SK-N-MC (cell line): ENCODE measurements at regions not wholly inside any gene's neighbourhood (a gene's known extent, or its start where the extent isn't known, plus 50 kb on each side); places are given as distances from the start of the nearest gene placed in this dataset.

Experiments used
- DNase-seq: peaks from one replicate; pipeline ENCODE4 v3.0.0-alpha.2; 2011; ENCODE audit warnings: low read depth, low spot score
- H3K27ac ChIP-seq: fragments of 200-600 bp; sonication (generic); 2 replicates; pipeline ENCODE4 v1.5.1; 2016; ENCODE audit warnings: mixed run types
- H3K36me3 ChIP-seq: fragments of 200-600 bp; sonication (generic); 2 replicates; pipeline ENCODE4 v1.6.1; 2017; ENCODE audit warnings: antibody characterized with exemption, low read length, mixed read lengths; ENCODE audit not compliant: insufficient read depth
- H3K4me3 ChIP-seq: fragments of 200-600 bp; sonication (generic); 2 replicates; pipeline ENCODE4 v1.5.1; 2016
- H3K9ac ChIP-seq: fragments of 200-600 bp; sonication (generic); 2 replicates; pipeline ENCODE4 v1.8.0; 2017; ENCODE audit warnings: mixed run types, mixed read lengths; ENCODE audit not compliant: insufficient read length
- H3K9me3 ChIP-seq: fragments of 200-600 bp; sonication (generic); 2 replicates; pipeline ENCODE4 v1.6.1; 2017; ENCODE audit warnings: low read depth, mild to moderate bottlenecking, antibody characterized with exemption, low read length, moderate library complexity, mixed read lengths
- EZH2 ChIP-seq: fragments of 200-600 bp; sonication (generic); IDR thresholded peaks from one replicate; pipeline ENCODE4 v1.6.1; 2017; ENCODE audit warnings: antibody characterized with exemption
- FOXP2 ChIP-seq: optimal IDR thresholded peaks from 2 replicates; pipeline ENCODE3; 2011; ENCODE audit warnings: mild to moderate bottlenecking, moderate library complexity; ENCODE audit not compliant: insufficient read depth; ENCODE audit errors: extremely low read length, control extremely low read depth
- POLR2AphosphoS5 ChIP-seq: IDR thresholded peaks from 2 replicates; pipeline ENCODE4 v1.6.1; 2012; ENCODE audit warnings: mild to moderate bottlenecking, low read depth, low read length, borderline replicate concordance

DNA sequence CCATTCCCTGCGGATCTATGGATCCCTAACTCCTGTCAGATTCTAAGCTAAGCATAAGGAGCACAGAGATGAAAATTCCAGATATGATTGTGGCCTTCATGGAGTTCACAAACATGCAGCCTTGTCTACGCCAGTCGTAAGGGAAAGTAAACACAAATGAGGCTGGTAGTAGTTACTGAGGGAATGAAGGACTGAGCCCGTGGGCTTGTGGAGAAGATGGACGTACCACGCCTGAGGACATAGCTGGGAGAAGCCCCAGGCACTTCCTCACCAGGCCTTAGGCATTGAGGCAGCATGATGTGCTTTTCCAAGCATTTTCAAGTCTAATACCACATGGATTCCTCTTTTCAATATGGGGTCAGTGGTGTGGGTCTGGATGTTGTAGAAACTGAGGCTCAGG, 515.2 kb downstream of the BCL11B start:
- peaks cover 4% of the 10 kb centered on the region; the same call in 1 of the 2 replicates for H3K9me3 ChIP-seq
- no peak for DNase-seq
- no peak overlapping the region for H3K27ac ChIP-seq
- no peak overlapping the region for H3K4me3 ChIP-seq
- no peak for TF ChIP-seq FOXP2
- no peak for TF ChIP-seq EZH2
- no peaks in the 10 kb centered on the region for H3K36me3 ChIP-seq
- no peak overlapping the region for H3K9ac ChIP-seq

DNA sequence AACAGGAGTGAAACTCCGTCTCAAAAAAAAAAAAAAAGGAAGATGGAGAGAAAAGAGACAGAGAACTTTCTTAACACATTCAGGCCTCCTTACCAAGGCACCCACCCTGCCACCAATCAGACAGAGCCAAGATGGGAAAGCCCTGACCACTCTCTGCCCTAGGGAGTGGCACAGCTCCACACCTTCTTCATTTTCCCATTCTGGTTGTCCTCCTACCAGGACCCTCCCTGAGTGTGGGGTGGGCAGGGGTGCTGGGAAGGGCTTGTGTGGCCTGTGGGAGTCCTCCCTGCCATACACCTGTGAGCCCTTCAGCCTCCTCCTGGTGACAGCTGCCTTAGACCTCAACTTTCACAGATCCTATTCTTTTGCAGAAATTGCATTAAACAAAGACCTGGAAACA, 513.6 kb downstream of the BCL11B start:
- Histone ChIP-seq H3K9me3 (peaks cover 8% of the 10 kb centered on the region; the same call in 1 of the 2 replicates), H3K4me3 (no peak overlapping the region), H3K9ac (no peak overlapping the region), H3K36me3 (no peaks in the 10 kb centered on the region), H3K27ac (no peak overlapping the region)
- no peak for DNase-seq
- TF ChIP-seq FOXP2 (no peak), POLR2AphosphoS5 (no peak), EZH2 (no peak)

DNA sequence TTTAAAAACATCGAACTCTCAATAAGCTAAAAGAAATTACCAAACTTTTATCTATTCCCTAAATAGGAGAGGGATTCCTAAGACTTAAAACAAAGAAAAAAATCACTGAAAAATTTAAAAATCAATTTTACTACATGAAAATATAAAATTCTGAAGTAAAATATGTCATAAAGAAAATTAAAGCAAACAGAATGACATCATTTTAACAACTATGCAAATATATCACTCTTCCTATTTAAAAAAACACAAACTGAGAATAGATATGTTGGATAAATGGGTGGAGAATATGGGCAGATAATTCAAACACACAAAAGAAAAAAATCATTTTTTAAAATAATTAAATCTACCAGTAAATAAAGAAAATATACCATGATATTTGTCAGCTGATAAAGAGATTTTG, 510.0 kb downstream of the BCL11B start:
- no peak for TF ChIP-seq EZH2
- TF ChIP-seq POLR2AphosphoS5: no peak
- TF ChIP-seq FOXP2: no peak
- H3K36me3 ChIP-seq: no peaks in the 10 kb centered on the region
- no peak overlapping the region for H3K27ac ChIP-seq
- no peak overlapping the region for H3K9ac ChIP-seq
- no peak overlapping the region for H3K4me3 ChIP-seq
- 0 out of 2 replicates have a peak, but pooled peaks cover 4% of the 10 kb centered on the region for H3K9me3 ChIP-seq
- DNase-seq: no peak

DNA sequence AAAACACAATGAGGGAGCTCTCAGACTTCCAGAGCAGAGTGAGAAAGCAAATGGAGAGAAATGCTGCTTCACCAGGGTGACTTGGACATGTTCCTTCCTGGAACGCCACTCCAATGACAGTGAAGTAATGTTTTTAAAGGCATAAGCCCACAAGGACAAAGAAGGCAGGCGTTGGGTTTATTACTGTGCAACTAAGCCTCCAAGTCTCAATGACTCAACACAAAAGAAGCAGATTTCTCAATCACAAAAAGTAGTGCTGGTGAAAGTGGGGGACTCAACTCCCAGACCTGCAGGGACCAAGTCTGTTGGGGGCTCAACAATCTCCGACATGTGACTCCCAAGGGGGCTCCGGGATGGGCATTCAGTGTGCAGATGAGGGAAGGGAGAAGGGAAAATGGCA, 505.2 kb downstream of the BCL11B start:
- TF ChIP-seq EZH2: no peak
- no peak for TF ChIP-seq POLR2AphosphoS5
- no peak for TF ChIP-seq FOXP2
- H3K9me3 ChIP-seq: 0 out of 2 replicates have a peak, but pooled peaks cover 4% of the 10 kb centered on the region
- no peak overlapping the region for H3K4me3 ChIP-seq
- H3K9ac ChIP-seq: no peak overlapping the region
- H3K36me3 ChIP-seq: no peaks in the 10 kb centered on the region
- DNase-seq: no peak
- no peak overlapping the region for H3K27ac ChIP-seq

DNA sequence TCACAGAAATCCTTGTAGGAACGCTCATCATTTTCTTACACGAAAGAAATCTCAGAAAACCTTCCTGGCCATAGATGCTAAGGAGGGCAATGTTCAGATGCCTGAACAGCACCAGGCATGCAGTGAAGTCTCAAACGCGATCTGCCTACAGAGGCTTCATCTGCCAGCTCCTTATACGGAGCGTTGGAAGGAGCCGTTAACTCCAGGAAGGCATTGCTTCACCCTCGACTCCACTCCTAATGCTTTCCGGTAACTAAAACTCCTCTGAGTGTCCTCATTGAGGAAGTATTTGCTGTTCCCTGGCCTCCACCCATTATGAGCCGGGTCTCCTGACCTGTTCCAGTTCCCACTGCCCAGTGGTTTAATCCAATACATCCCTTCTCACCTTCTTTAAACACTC, 502.7 kb downstream of the BCL11B start:
- DNase-seq: no peak
- H3K4me3 ChIP-seq: no peak overlapping the region
- H3K9ac ChIP-seq: no peak overlapping the region
- H3K27ac ChIP-seq: no peak overlapping the region
- TF ChIP-seq FOXP2 (no peak), POLR2AphosphoS5 (no peak), EZH2 (no peak)
- no peaks in the 10 kb centered on the region for H3K36me3 ChIP-seq
- no peaks in the 10 kb centered on the region for H3K9me3 ChIP-seq

DNA sequence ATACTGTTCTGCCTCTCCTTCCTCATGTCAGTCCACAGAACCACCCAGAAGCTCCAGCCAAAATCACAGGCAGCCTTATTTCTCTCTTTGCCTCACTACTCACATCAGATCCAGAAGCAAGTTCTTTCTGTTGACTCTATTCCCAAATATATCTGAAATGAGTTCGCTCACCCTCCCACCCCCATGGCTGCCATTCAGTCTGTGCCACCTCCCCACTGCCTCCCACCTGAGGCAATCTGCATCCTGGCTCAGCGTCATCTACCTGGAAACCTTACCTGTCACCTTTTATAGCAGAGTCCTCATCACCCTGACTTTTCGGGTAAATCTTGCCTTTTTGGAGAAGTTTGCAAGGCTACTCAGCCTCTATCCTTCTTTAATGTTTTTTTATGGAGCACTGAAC, 501.8 kb downstream of the BCL11B start:
- H3K9me3 ChIP-seq: no peaks in the 10 kb centered on the region
- H3K4me3 ChIP-seq: no peak overlapping the region
- TF ChIP-seq POLR2AphosphoS5: no peak
- no peak for TF ChIP-seq FOXP2
- TF ChIP-seq EZH2: no peak
- H3K27ac ChIP-seq: no peak overlapping the region
- DNase-seq: no peak
- no peak overlapping the region for H3K9ac ChIP-seq
- H3K36me3 ChIP-seq: no peaks in the 10 kb centered on the region

DNA sequence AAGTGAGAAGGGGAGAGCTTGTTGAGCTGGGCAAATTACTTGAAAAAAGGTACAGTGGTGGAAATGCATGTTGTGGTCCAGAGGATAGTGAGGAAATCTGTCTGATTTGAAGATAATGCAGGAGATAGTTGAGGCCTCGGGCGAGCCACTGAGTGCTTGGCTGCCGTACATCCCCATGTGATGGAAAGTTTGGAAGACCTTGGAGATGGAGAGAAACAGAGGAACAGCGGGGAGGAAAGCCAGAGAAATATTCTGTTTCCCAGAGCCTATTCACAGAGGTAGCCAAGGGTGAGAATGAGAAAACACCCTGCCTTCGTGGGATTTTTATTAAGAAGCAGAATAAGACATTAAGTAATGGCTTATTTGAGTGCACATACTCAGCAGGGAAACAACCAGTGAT, 498.2 kb downstream of the BCL11B start:
- Histone ChIP-seq H3K9ac (no peak overlapping the region), H3K9me3 (no peaks in the 10 kb centered on the region), H3K4me3 (no peak overlapping the region), H3K27ac (no peak overlapping the region), H3K36me3 (no peaks in the 10 kb centered on the region)
- DNase-seq: no peak
- TF ChIP-seq EZH2: no peak
- TF ChIP-seq POLR2AphosphoS5: no peak
- TF ChIP-seq FOXP2: no peak

DNA sequence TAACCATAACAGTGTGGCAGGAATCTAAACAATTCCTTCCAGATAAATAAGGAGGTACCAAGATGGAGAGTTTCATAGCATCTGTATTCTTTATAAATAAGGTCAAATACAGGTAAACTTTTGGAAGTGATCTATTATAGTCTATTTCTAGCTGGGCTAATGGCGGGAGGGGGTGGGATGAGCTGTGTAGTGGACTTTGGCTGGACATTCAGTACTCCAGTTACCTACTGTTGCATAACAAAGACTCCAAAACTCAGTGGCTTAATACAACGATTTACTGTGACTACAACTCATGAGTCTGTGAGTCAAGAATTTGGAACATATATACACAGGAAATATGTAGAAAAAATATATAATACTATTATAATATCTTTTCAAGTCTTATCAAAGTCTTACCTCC, 496.1 kb downstream of the BCL11B start:
- DNase-seq: no peak
- H3K36me3 ChIP-seq: no peaks in the 10 kb centered on the region
- H3K9me3 ChIP-seq: no peaks in the 10 kb centered on the region
- H3K4me3 ChIP-seq: no peak overlapping the region
- H3K9ac ChIP-seq: no peak overlapping the region
- TF ChIP-seq POLR2AphosphoS5: no peak
- no peak for TF ChIP-seq EZH2
- TF ChIP-seq FOXP2: no peak
- no peak overlapping the region for H3K27ac ChIP-seq

DNA sequence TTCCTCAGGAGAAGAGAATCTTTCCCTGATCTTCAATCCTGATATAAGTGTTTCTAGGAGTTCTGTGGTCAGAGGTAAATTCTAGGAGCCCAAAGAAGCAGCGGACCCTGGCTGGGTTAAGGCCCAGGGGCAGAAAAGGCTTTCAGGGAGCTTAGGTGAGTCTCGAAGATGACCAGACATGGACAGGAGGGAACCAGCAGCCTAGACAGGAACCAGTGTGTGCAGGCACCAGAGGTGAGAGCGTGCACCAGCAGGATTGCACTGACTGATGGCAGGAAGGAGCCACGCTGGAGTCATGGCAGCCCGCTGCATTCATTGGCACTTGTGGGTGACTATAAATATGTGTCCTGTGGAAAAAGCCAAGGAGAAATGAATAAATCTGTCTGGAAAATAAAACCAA, 489.9 kb downstream of the BCL11B start:
- H3K4me3 ChIP-seq: no peak overlapping the region
- no peaks in the 10 kb centered on the region for H3K36me3 ChIP-seq
- no peak overlapping the region for H3K9ac ChIP-seq
- TF ChIP-seq FOXP2 (no peak), EZH2 (no peak), POLR2AphosphoS5 (no peak)
- H3K27ac ChIP-seq: no peak overlapping the region
- DNase-seq: no peak
- H3K9me3 ChIP-seq: no peaks in the 10 kb centered on the region
